Adipose tissue (tissue), 3 donors: ENCODE measurements at regions not wholly inside any gene's neighbourhood (a gene's known extent, or its start where the extent isn't known, plus 50 kb on each side); places are given as distances from the start of the nearest gene placed in this dataset.
"Not testable (repeated sequence)": the region's sequence is repeated elsewhere in the genome, so short reads cannot be mapped to it uniquely, and the experiment has no call there.

ENCODE experiments used
- H3K27ac ChIP-seq: one replicate; pipeline ENCODE4 v1.5.1; 2013; ENCODE audit warnings: low read depth, low read length
- WGBS, 3 donors: extraction: QIAGEN DNeasy Blood & Tissue Kit; methylation state at CpG; one replicate each; pipeline ENCODE4 v1.1.7; 2013; 5-methylcytosine and 5-hydroxymethylcytosine counted together
- donor health status: healthy with polysubstance abuse.
- donor health status: Bipolar disorder and iron deficiency.
- donor health status: healthy.

GRCh38 chr9:106751681-106752080 is 111.3 kb upstream of the ZNF462 start:
- 86 to 89% (median 87%) methylated on average over 5 of the region's 5 CpGs for WGBS, 3 donors
- no peak overlapping the region for H3K27ac ChIP-seq

DNA sequence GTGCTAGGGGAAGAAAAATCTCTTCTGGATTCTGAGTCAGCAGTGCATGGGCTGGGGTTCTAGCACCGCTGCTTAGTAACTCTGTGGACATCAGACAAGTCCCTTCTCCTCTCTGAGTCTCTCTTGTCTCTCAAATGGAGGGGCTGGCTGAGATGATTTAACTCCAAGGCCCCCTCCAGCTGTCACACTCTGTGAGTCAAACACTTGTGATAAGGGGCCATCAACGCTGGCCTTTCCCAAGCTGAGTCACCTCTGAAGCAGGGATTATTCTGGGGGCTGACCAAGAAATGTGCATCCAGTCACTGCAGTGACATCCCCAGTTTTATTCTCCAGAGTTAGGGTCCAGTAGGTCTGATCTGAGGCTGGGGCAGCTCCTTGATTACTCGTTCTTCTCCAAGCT is 110.4 kb upstream of the ZNF462 start:
- 75 to 83% (median 77%) methylated on average over 3 of the region's 3 CpGs for WGBS, 3 donors
- no peak overlapping the region for H3K27ac ChIP-seq

GRCh38 chr9:106753155-106753671 is 109.8 kb upstream of the ZNF462 start:
- no peak overlapping the region for H3K27ac ChIP-seq
- WGBS, 3 donors = 30 to 44% (median 37%) methylated on average over 4 of the region's 4 CpGs

GRCh38 chr9:106755736-106756135 is 107.2 kb upstream of the ZNF462 start:
- WGBS, 3 donors = 30 to 73% (median 70%) methylated on average over 7 of the region's 7 CpGs
- H3K27ac ChIP-seq = no peak overlapping the region

DNA sequence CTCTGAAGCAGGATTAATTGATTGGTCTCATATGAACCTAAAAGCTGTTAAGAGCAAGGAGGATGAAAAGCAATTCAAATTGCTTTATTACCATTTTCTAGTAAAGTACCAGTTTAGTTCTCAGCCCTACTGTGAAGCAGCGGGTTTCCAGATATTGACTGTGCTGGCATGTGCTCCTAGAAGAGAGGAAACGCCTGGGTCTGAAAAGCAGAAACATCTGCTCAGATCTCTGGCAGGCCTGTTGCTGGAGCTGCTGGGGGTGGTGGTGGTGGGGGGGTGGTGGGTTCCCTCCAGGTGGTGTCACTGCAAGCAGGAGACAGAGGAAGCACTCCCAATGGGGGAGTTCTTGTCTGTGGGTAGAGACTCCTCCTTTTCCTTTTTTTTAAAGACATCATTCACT is 105.5 kb upstream of the ZNF462 start:
- WGBS, 3 donors = 32 to 50% (median 39%) methylated on average over 2 of the region's 2 CpGs

DNA sequence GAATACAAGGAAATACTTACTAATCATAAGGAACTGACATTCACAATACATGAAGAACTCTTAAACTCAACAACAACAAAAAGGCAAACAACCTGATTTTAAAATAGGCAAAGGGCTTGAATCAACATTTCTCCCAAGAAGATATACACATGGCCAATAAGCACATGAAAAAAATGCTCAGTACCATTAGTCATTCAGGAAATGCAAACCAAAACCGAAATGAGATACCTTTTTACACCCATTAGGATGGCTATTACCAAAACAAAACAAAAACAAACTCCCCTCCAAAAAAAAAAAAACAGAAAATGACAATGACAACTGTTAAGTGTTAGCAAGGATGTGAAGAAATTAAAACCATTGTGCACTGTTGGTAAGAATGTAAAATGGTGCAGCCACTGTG is 104.1 kb upstream of the ZNF462 start:
- no peak overlapping the region for H3K27ac ChIP-seq
- WGBS, 3 donors = 55 to 74% (median 60%) methylated on average over 1 of the region's 1 CpG

More for the DNA sequence above, 105.5 kb upstream of the ZNF462 start:
- no peak overlapping the region for H3K27ac ChIP-seq

- 17 to 71% (median 63%) methylated on average over 2 of the region's 2 CpGs for WGBS, 3 donors
- H3K27ac ChIP-seq = no peak overlapping the region
Observed at GRCh38 chr9:106761493-106761892, 101.5 kb upstream of the ZNF462 start.

- H3K27ac ChIP-seq = no peak overlapping the region
Observed at GRCh38 chr9:106766616-106767015, 96.3 kb upstream of the ZNF462 start.

DNA sequence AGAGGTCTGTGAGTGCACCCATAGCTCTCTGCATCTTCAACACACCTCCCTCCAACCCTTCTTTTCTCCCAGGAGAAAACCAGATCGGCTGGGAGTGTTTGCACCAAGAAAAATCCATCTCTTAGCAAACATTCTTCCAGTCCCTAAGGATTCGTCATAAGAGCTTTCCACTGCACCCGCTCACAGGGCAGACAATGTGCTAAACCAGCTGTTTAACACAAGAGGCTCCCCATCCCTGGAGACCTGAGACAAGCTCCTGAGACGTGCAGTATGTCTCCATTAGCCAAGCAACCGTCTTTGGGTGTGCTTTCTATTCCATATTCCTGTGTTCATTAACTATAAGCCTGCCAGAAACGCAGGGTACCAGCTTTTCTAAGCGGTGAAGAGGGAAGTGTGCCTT is 93.6 kb upstream of the ZNF462 start:
- no peak overlapping the region for H3K27ac ChIP-seq
- 67 to 69% (median 68%) methylated on average over 7 of the region's 7 CpGs for WGBS, 3 donors

- 67 to 75% (median 74%) methylated on average over 4 of the region's 4 CpGs for WGBS, 3 donors
- H3K27ac ChIP-seq = no peak overlapping the region
Observed at GRCh38 chr9:106771608-106772007, 91.4 kb upstream of the ZNF462 start.

GRCh38 chr9:106772523-106773290 is 90.3 kb upstream of the ZNF462 start:
- 70 to 85% (median 75%) methylated on average over 5 of the region's 5 CpGs for WGBS, 3 donors
- H3K27ac ChIP-seq = no peak overlapping the region

DNA sequence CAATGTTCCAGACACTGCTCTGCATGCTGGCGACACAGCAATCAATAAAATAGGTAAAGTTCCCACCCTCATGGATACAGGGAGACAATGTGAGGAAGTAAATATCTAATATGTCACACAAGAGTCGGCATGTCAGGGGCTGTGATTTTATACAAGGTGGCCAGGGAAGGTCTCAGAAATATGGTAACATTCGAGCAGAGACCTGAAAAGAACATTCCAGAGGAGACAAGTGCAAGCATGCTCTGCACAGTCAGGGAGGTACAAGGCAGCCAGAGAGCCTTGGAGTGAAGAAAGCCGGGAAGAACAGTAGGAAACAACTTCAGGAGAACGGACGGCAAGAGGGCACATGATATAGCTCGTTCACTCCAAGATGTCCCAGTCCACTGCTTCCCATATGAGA is 89.2 kb upstream of the ZNF462 start:
- 73 to 80% (median 79%) methylated on average over 7 of the region's 7 CpGs for WGBS, 3 donors
- no peak overlapping the region for H3K27ac ChIP-seq

DNA sequence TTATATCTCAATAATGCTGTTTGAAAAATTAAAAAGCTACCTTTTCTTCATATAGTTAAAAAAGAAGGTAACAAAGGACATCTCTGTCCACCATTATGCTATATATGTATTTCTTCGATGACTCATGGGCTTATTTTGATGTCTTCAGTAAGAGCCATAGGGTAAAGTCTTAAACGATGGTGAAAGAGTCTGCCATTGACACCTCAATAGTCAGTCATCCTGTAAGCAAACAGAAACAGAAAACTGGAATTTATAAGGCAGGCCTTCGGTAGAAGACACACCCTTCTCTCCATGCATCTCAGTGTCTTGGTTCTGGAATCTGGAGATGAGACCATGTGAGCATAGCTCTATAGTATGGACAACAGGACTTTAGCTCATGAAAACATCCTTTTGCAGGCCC is 87.0 kb upstream of the ZNF462 start:
- 89 to 94% (median 91%) methylated on average over 3 of the region's 3 CpGs for WGBS, 3 donors

GRCh38 chr9:106779796-106780195 is 83.2 kb upstream of the ZNF462 start:
- H3K27ac ChIP-seq = no peak overlapping the region

More for the DNA sequence above, 87.0 kb upstream of the ZNF462 start:
- H3K27ac ChIP-seq = no peak overlapping the region

DNA sequence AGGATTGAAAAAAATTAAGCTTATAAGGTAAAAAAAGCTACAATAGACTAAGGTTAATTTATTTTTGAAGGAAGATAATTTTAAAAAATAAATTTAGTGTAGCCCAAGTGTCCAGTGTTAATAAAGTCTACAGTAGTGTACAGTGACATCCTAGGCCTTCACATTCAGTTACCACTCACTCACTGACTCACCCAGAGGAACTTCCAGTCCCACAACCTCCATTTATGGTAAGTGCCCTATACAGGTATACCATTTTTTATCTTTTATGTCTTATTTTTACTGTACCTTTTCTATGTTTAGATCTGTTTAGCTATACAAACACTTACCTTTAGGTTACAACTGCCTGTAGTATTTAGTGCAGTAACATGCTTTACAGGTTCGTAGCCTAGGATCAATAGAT is 79.8 kb upstream of the ZNF462 start:
- WGBS, 3 donors = 90 to 94% (median 93%) methylated on average over 1 of the region's 1 CpG

DNA sequence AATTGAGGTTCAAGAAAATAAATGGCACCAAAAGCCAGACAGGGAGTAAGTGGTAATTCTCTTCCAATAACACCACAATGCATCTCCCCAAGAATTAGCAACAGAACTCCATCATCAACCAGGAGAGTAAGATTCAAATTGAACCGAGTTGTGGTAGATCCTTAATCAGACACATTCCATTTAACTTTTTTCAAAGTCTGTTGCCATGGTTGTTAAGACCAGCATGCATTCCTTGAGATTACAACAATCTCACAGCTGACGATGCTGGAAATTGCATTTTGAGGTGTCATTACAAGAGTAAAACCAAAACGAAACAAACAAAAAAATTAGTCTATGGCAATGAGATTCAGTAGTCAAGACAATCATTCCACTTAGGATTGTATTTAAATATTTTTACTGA is 78.9 kb upstream of the ZNF462 start:
- H3K27ac ChIP-seq = no peak overlapping the region
- 70 to 77% (median 76%) methylated on average over 3 of the region's 3 CpGs for WGBS, 3 donors

More for the DNA sequence above, 79.8 kb upstream of the ZNF462 start:
- H3K27ac ChIP-seq = no peak overlapping the region

GRCh38 chr9:106785200-106785599 is 77.8 kb upstream of the ZNF462 start:
- no peak overlapping the region for H3K27ac ChIP-seq
- WGBS, 3 donors = 87 to 89% (median 88%) methylated on average over 3 of the region's 3 CpGs

DNA sequence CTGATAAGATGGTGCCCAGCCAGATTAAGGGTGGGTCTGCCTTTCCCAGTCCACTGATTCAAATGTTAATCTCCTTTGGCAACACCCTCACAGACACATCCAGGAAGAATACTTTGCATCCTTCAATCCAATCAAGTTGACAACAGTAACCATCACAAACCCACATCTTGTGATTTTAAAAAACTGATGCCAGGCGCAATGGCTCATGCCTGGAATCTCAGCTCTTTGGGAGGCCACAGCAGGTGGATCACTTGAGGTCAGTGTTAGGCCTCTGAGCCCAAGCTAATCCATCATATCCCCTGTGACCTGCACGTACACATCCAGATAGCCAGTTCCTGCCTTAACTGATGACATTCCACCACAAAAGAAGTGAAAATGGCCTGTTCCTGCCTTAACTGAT is 74.9 kb upstream of the ZNF462 start:
- 34 to 69% (median 42%) methylated on average over 2 of the region's 2 CpGs for WGBS, 3 donors
- H3K27ac ChIP-seq = not testable (repeated sequence)

DNA sequence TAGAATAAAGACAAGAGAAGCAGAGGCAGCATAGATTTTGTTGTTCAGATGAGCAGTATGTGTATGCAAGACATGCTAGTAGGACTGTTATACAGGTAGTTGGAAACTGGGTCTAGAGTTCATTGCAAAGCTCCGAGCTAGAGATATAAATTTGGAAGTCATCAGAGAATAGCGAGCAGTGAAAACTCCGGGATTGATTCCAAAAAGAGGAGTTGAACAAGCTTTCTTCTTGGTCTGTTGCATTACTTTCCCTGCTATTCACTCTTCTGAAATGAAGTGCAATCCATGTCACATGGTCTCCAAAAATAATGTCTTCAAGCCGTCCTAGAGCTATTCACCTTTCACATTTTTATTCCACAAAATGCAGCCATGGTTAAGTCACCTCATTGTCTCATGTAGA is 67.9 kb upstream of the ZNF462 start:
- WGBS, 3 donors = 49 to 79% (median 66%) methylated on average over 4 of the region's 4 CpGs

DNA sequence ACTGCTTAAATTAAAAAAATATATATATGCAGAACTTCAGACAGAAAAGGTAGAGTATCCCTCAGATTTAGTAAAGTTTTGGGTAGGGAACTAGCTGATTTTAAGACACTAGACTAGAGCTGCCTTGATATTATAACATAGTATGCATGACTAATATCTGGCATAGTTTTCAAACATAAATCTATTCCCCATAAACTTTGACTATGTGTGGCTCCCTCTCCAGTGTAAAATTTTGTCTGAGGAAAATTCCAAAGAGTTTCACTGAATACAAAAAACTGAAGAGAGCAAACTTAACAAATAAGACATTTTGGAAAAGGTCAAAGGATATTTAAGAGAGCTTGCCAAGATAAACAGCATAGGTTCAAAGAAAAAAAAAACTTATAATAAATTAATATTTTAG is 66.2 kb upstream of the ZNF462 start:
- no peak overlapping the region for H3K27ac ChIP-seq

More for the DNA sequence above, 67.9 kb upstream of the ZNF462 start:
- no peak overlapping the region for H3K27ac ChIP-seq
